T-helper 1 cell treated with Interleukin-12 subunit alpha and Interleukin-12 subunit beta and Interleukin-4 antibody, amounts not matched to agents 30 μg/mL and 1 μg/mL, for 36 hours (primary cell): ENCODE measurements at regions not wholly inside any gene's neighbourhood (a gene's known extent, or its start where the extent isn't known, plus 50 kb on each side); places are given as distances from the start of the nearest gene placed in this dataset.
"Not testable (repeated sequence)": the region's sequence is repeated elsewhere in the genome, so short reads cannot be mapped to it uniquely, and the experiment has no call there.

ENCODE experiments used
- H3K27ac Mint-ChIP-seq: one replicate; pipeline ENCODE4 v1.8.0; 2021; ENCODE audit warnings: mild to moderate bottlenecking, mixed read lengths
- H3K27me3 Mint-ChIP-seq: one replicate; pipeline ENCODE4 v1.8.0; 2021; ENCODE audit warnings: low read depth, mixed read lengths
- H3K36me3 Mint-ChIP-seq: one replicate; pipeline ENCODE4 v1.8.0; 2021; ENCODE audit warnings: low read depth, mixed read lengths
- H3K4me1 Mint-ChIP-seq: one replicate; pipeline ENCODE4 v1.8.0; 2021; ENCODE audit warnings: low read depth, mixed read lengths
- H3K4me3 Mint-ChIP-seq: one replicate; pipeline ENCODE4 v1.8.0; 2021; ENCODE audit warnings: mild to moderate bottlenecking, moderate library complexity, mixed read lengths
- H3K9me3 Mint-ChIP-seq: one replicate; pipeline ENCODE4 v1.8.0; 2021; ENCODE audit warnings: mixed read lengths

DNA sequence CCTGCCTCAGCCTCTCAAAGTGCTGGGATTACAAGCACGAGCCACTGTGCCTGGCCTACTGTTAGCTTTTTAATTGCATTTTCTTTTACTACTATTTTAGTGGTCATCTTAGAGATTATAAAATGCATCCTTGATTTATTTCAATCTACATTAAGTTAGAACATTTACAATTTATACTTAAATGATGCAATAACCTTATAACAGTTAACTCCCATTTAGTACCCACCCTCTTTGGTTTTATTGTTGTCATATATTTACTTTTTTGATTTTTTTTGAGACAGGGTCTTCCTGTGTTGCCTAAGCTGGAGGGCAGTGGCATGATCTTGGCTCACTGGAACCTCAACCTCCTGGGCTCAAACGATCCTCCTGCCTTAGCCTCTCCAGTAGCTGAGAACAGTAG is 77.3 kb downstream of the PPCDC start:
- H3K9me3 Mint-ChIP-seq, result no peaks in the 10 kb centered on the region
- peaks cover 12% of the 10 kb centered on the region for H3K4me1 Mint-ChIP-seq
- peaks cover 8% of the 10 kb centered on the region for H3K36me3 Mint-ChIP-seq
- H3K4me3 Mint-ChIP-seq, result no peak overlapping the region
- peaks cover 24% of the 10 kb centered on the region for H3K27me3 Mint-ChIP-seq
- H3K27ac Mint-ChIP-seq, result no peak overlapping the region

DNA sequence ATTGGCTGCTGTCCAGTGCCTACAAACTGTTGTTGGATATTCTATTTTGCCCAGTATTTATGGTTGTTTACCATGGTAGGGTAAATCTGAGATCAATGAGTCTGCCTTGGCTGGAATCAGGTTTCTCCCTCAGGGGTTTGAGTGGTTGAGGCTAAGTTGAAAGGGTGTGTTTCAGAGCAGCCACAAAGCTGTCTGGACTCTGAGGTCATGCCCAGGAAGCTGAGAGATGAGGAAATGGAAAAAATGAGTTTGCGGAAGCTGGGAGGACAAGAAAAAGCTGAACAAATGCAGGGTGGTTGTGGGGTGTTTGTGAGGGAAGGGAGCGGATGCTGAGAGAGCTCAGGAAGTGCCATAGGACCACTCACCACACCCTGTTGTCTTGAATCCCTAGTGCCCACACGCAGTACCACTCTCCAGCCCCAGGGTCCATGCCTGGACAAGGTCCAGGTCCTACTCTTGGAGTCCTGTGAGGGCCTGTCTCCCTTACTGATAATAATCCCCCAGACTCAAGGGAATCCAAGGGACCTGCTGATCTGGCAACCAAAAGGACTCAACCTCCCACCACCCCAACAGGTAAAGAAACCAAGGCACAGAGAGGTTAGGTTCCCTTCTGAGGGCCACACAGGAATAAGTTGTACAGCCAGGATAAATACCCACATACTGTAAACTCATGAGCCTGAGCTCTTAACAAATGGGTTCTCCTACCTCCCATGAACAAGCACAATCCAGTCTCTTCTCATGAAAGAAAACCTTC is 81.6 kb downstream of the PPCDC start:
- Mint-ChIP-seq H3K9me3 (no peaks in the 10 kb centered on the region), H3K27me3 (peaks cover 9% of the 10 kb centered on the region), H3K4me1 (peaks cover 30% of the 10 kb centered on the region), H3K36me3 (peaks cover 4% of the 10 kb centered on the region), H3K4me3 (peak overlapping the region; percentile 30), H3K27ac (peak overlapping the region; percentile 90)

DNA sequence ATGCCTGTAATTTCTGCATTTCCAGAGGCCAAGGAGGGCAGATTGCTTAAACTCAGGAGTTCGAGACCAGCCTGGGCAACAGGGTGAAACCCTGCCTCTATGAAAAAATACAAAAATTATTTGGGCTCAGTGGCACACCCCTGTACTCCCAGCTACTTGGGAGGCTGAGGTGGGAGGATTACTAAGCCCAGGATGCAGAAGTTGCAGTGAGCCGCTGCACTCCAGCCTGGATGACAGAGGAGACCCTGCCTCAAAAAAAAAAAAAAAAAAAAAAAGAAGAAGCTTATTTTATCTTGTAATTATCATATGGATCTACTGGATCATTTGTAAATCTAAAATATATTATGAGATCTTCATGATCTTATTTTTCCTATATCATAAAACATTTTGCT is 84.1 kb downstream of the PPCDC start:
- H3K27ac Mint-ChIP-seq, result peak overlapping the region; percentile 83
- peaks cover 1% of the 10 kb centered on the region for H3K9me3 Mint-ChIP-seq
- peaks cover 5% of the 10 kb centered on the region for H3K36me3 Mint-ChIP-seq
- H3K4me3 Mint-ChIP-seq, result no peak overlapping the region
- H3K4me1 Mint-ChIP-seq, result peaks cover 34% of the 10 kb centered on the region
- peaks cover 4% of the 10 kb centered on the region for H3K27me3 Mint-ChIP-seq

- peaks cover 8% of the 10 kb centered on the region for H3K9me3 Mint-ChIP-seq
- peak overlapping the region; percentile 83 for H3K27ac Mint-ChIP-seq
- H3K4me1 Mint-ChIP-seq, result peaks cover 40% of the 10 kb centered on the region
- H3K4me3 Mint-ChIP-seq, result peak overlapping the region; percentile 52
- peaks cover 2% of the 10 kb centered on the region for H3K27me3 Mint-ChIP-seq
- H3K36me3 Mint-ChIP-seq, result peaks cover 11% of the 10 kb centered on the region
Observed at GRCh38 chr15:75107908-75108838, 84.8 kb downstream of the PPCDC start.

DNA sequence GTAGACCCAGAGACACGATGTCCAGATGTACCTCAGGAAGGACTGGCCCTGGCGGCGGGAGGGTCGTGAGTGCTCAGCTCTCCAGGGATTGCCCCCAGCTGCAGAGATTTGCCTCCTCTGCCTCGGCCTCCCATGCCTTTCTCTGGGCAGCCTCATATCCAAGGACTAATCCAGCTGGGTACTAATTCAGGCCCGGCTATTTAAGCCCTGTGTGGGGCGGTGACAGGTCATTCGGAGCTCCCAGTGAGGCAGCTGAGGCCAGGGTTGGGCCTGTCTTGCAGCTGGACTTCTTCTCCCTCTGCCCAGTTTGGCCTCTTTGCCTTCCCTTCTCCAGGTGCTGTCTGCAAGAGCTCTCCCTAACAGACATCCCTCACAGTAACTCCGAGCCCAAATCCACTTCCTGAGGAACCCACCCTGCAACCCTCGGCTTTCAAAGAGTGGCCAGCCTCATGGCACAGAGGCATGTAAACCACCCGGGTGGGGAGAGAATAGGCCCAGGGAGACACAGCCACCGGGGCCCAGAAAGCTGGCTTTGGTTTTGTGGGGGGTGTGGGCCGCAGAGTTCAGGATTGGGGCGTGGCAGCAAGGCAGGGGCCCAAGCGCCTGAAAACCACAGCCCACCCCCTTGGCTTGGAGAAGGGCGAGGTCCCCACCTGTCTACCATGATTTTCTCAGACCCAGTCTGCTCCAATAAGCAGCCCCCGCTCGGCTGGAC is 85.8 kb downstream of the PPCDC start:
- H3K27me3 Mint-ChIP-seq, result no peaks in the 10 kb centered on the region
- peaks cover 16% of the 10 kb centered on the region for H3K36me3 Mint-ChIP-seq
- H3K4me3 Mint-ChIP-seq, result peak overlapping the region; percentile 48
- peaks cover 40% of the 10 kb centered on the region for H3K4me1 Mint-ChIP-seq
- H3K9me3 Mint-ChIP-seq, result peaks cover 14% of the 10 kb centered on the region
- H3K27ac Mint-ChIP-seq, result peak overlapping the region; percentile 83

DNA sequence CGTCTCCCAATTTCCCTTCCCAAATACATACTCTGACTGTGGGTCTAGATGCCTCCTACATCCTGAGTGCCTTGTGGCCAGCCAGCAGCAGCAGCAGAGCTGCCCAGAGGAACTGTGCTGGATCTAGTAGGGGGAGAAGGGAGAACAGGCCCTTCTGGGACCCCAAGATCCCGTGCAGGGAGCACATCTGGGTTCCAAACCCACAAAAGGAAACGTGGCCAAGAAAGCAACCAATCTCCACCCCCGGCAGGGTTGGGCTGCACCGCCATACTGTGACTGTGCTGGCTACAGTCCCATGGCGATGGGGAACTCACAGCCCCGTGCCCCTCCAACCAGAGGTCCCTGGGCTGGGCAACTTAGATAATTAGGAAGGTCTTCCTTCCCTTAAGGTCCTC is 86.3 kb downstream of the PPCDC start:
- Mint-ChIP-seq H3K4me3 (peak overlapping the region; percentile 29), H3K27ac (peak overlapping the region; percentile 67), H3K36me3 (peaks cover 18% of the 10 kb centered on the region), H3K27me3 (no peaks in the 10 kb centered on the region), H3K4me1 (peaks cover 44% of the 10 kb centered on the region), H3K9me3 (peaks cover 20% of the 10 kb centered on the region)

DNA sequence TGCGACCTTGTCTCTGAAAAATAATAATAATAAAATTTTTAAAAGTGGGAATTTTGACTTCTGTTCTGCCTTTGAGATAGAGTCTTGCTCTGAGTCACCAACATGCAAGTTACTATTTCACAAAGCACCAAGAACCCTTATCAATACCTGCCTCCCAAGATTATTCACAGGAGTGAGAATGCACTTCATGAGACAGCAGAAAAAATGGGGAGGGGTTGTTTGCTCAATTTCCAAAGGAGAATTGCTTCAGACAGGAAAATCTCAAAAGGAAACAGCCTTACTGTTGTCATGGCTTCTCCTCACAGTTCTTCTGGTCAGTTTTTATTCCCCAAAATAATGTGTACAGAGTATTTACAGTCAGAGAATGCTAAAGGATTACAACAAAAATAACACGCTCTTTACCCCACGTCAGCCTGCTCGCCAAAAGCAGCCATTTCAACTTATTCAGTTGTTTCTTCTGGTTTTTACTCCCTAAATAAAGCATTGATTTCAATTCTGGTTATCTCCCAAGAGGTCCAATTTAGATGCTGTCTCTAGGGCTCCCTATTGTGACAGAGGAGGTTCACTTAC is 89.0 kb downstream of the PPCDC start:
- Mint-ChIP-seq H3K4me1 (peaks cover 41% of the 10 kb centered on the region), H3K27me3 (no peaks in the 10 kb centered on the region), H3K4me3 (no peak overlapping the region), H3K27ac (no peak overlapping the region), H3K36me3 (peaks cover 16% of the 10 kb centered on the region), H3K9me3 (peaks cover 25% of the 10 kb centered on the region)

DNA sequence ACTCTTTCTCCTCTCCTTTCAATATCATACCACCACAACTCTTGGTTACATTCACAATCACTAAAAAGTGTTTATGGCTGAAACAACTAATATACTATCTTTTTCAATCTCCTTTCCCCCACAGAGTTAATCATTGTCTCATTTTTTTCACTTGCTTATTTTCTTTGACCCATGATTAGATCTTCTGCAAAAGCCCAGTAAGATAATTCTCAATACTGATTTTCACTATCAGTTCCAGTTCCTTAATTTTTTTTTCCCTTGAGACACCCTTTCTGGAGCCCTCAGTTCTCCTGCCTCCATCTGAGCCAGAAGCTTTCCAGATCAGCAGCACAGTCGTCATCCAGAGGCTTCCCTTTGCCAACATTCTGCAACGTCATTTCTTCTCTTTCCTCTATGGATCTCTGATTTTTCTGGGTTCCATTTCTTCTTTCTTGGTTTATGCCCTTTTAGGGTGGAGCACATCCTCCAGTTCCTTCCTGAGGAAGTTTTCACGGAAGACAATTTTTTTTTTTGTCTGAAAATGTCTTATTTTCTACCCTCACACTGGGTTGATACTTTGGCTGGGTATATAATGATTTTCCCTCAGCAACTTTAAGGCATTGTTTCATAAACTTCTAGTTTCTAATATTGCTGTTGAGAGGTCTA is 88.7 kb upstream of the C15orf39 start:
- peaks cover 40% of the 10 kb centered on the region for H3K4me1 Mint-ChIP-seq

GRCh38 chr15:75114327-75114726 is 87.4 kb upstream of the C15orf39 start:
- Mint-ChIP-seq H3K36me3 (peaks cover 17% of the 10 kb centered on the region), H3K27me3 (peaks cover 18% of the 10 kb centered on the region), H3K9me3 (peaks cover 28% of the 10 kb centered on the region), H3K4me1 (peaks cover 27% of the 10 kb centered on the region), H3K4me3 (no peak overlapping the region), H3K27ac (no peak overlapping the region)

More for the DNA sequence above, 88.7 kb upstream of the C15orf39 start:
- no peak overlapping the region for H3K27ac Mint-ChIP-seq
- no peak overlapping the region for H3K4me3 Mint-ChIP-seq
- peaks cover 28% of the 10 kb centered on the region for H3K9me3 Mint-ChIP-seq
- peaks cover 17% of the 10 kb centered on the region for H3K36me3 Mint-ChIP-seq
- H3K27me3 Mint-ChIP-seq, result peaks cover 4% of the 10 kb centered on the region

DNA sequence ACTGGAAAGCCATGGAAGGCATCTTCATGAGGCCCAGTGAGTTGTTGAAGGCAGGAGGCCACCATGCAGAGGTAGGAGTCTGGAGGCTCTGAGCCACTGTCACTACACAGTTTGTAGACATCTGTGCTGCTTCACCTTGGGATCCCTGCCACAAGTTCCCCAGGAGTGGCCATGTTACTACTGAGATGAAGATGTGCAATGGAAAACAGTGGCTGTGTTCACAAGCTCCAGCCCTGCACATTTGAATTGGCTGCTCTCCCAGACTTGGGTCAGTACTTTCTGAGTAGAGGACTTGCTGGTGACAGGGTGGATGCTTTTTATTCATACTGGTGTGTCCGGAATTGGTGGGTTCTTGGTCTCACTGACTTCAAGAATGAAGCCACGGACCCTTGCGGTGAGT is 86.9 kb upstream of the C15orf39 start:
- H3K4me1 Mint-ChIP-seq, result peaks cover 24% of the 10 kb centered on the region
- peaks cover 17% of the 10 kb centered on the region for H3K36me3 Mint-ChIP-seq

GRCh38 chr15:75115411-75115913 is 86.2 kb upstream of the C15orf39 start:
- H3K9me3 Mint-ChIP-seq, result peaks cover 28% of the 10 kb centered on the region
- peaks cover 17% of the 10 kb centered on the region for H3K36me3 Mint-ChIP-seq
- H3K4me1 Mint-ChIP-seq, result peaks cover 18% of the 10 kb centered on the region
- H3K27me3 Mint-ChIP-seq, result peaks cover 20% of the 10 kb centered on the region
- not testable (repeated sequence) for H3K27ac Mint-ChIP-seq, H3K4me3 Mint-ChIP-seq

More for the DNA sequence above, 86.9 kb upstream of the C15orf39 start:
- Mint-ChIP-seq H3K27me3 (peaks cover 19% of the 10 kb centered on the region), H3K27ac (no peak overlapping the region), H3K9me3 (peaks cover 28% of the 10 kb centered on the region), H3K4me3 (no peak overlapping the region)

DNA sequence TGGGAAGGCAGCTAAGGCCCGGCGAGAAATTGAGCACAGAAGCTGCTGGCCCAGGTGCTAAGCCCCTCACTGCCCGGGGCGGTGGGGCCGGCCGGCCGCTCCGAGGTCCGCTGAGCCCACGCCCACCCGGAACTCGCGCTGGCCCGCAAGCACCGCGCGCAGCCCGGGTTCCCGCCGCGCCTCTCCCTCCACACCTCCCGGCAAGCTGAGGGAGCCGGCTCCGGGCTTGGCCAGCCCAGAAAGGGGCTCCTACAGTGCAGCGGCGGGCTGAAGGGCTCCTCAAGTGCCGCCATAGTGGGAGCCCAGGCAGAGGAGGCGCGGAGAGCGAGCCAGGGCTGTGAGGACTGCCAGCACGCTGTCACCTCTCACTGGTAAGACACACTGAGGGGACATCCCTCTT is 85.5 kb upstream of the C15orf39 start:
- peaks cover 23% of the 10 kb centered on the region for H3K27me3 Mint-ChIP-seq
- peaks cover 18% of the 10 kb centered on the region for H3K4me1 Mint-ChIP-seq
- H3K4me3 Mint-ChIP-seq, H3K27ac Mint-ChIP-seq: not testable (repeated sequence)
- H3K9me3 Mint-ChIP-seq, result peaks cover 28% of the 10 kb centered on the region
- peaks cover 17% of the 10 kb centered on the region for H3K36me3 Mint-ChIP-seq

- Mint-ChIP-seq H3K27ac (no peak overlapping the region), H3K9me3 (peaks cover 23% of the 10 kb centered on the region), H3K27me3 (peaks cover 28% of the 10 kb centered on the region), H3K4me1 (peaks cover 13% of the 10 kb centered on the region), H3K36me3 (peaks cover 12% of the 10 kb centered on the region), H3K4me3 (no peak overlapping the region)
Observed at GRCh38 chr15:75117993-75118392, 83.7 kb upstream of the C15orf39 start.
